ENCODE measurements at regions not wholly inside any gene's neighbourhood (a gene's known extent, or its start where the extent isn't known, plus 50 kb on each side); places are given as distances from the start of the nearest gene placed in this dataset.

GRCh38 chr4:61024610-61025009, 175.5 kb upstream of the ADGRL3 start:
- DNase-seq (ENCODE audit: low read depth) = no peak
- no peak for TF ChIP-seq CTCF (IDR thresholded peaks at IDR 0.05; ENCODE audit: insufficient read depth, low read length, poor library complexity, severe bottlenecking)
- no peaks in the 10 kb centered on the region for H3K36me3 ChIP-seq (ENCODE audit: control insufficient read depth, insufficient read depth, low read length)
- H3K4me3 ChIP-seq (ENCODE audit: low read depth, low read length) = no peak overlapping the region
- H3K27me3 ChIP-seq (ENCODE audit: control insufficient read depth, insufficient read depth, low read length) = no peaks in the 10 kb centered on the region

DNA sequence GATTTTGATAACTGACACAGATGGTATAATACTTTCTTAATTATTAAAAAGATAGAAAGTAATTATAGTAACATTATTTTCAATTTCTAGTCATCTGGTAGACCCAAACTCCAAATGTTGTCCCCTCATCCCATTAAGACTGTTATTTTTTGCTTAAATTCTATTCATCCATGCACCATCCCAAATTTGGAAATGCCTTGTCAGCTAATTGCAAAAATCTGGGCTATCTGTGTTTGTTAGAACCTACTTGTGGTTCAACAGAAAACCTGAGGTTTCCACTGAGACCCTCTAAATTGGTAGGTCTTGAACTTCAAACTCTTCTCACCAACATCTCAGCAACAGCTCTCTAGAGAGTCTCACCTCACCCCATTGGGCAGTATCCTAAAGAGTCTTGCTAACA, 172.2 kb upstream of the ADGRL3 start:
- H3K4me3 ChIP-seq (ENCODE audit: low read depth, low read length) = no peak overlapping the region
- H3K36me3 ChIP-seq (ENCODE audit: control insufficient read depth, insufficient read depth, low read length) = no peaks in the 10 kb centered on the region
- DNase-seq (ENCODE audit: low read depth) = no peak
- TF ChIP-seq CTCF (IDR thresholded peaks at IDR 0.05; ENCODE audit: insufficient read depth, low read length, poor library complexity, severe bottlenecking) = no peak
- no peaks in the 10 kb centered on the region for H3K27me3 ChIP-seq (ENCODE audit: control insufficient read depth, insufficient read depth, low read length)

GRCh38 chr4:61036071-61036684, 163.9 kb upstream of the ADGRL3 start:
- no peak for DNase-seq (ENCODE audit: low read depth)
- Histone ChIP-seq H3K4me3 (ENCODE audit: low read depth, low read length) (no peak overlapping the region), H3K36me3 (ENCODE audit: control insufficient read depth, insufficient read depth, low read length) (no peaks in the 10 kb centered on the region), H3K27me3 (ENCODE audit: control insufficient read depth, insufficient read depth, low read length) (no peaks in the 10 kb centered on the region)
- no peak for TF ChIP-seq CTCF (IDR thresholded peaks at IDR 0.05; ENCODE audit: insufficient read depth, low read length, poor library complexity, severe bottlenecking)

GRCh38 chr4:61041527-61041926, 158.6 kb upstream of the ADGRL3 start:
- H3K36me3 ChIP-seq (ENCODE audit: control insufficient read depth, insufficient read depth, low read length) = no peaks in the 10 kb centered on the region
- TF ChIP-seq CTCF (IDR thresholded peaks at IDR 0.05; ENCODE audit: insufficient read depth, low read length, poor library complexity, severe bottlenecking) = no peak
- H3K4me3 ChIP-seq (ENCODE audit: low read depth, low read length) = no peak overlapping the region
- no peaks in the 10 kb centered on the region for H3K27me3 ChIP-seq (ENCODE audit: control insufficient read depth, insufficient read depth, low read length)
- DNase-seq (ENCODE audit: low read depth) = no peak

DNA sequence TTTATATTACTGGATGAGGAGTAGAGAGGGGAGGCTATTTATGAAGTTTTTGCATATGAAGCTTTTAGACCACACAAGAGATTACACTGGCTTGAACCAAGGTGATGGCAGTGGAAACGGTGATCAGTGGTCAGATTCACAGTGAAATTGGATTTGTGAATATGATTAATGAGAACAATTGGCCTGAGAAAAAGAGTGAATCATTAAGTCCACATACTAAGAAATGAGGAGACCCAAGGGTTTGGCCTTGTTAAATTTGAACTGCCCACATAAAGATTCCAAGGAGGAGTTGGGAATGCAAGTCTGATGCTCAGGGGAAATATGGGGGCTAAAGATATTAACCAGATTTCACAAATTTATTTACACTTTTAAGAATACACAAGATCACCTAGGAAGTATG, 155.3 kb upstream of the ADGRL3 start:
- no peak overlapping the region for H3K4me3 ChIP-seq (ENCODE audit: low read depth, low read length)
- no peaks in the 10 kb centered on the region for H3K27me3 ChIP-seq (ENCODE audit: control insufficient read depth, insufficient read depth, low read length)
- DNase-seq (ENCODE audit: low read depth) = no peak
- H3K36me3 ChIP-seq (ENCODE audit: control insufficient read depth, insufficient read depth, low read length) = no peaks in the 10 kb centered on the region
- TF ChIP-seq CTCF (IDR thresholded peaks at IDR 0.05; ENCODE audit: insufficient read depth, low read length, poor library complexity, severe bottlenecking) = no peak

DNA sequence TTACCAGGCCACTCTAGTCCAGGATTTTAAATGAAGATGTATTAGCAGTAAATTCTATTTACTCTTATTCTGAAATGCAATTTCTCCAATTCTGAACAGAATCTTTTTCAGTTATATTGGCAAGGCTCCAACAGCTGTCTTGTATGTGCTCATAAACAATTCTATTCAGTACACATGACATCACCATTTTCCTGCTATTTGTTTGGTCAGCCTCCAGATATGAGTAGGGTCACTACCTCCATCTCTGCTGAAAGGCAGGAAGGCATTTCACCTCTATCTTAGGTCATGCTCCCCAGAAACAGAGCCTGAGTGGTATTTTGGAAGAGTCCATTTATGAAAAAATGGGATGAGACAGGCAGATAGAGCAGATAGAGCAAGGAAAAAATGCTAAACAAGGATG, 151.1 kb upstream of the ADGRL3 start:
- H3K27me3 ChIP-seq (ENCODE audit: control insufficient read depth, insufficient read depth, low read length) = no peaks in the 10 kb centered on the region
- no peaks in the 10 kb centered on the region for H3K36me3 ChIP-seq (ENCODE audit: control insufficient read depth, insufficient read depth, low read length)
- H3K4me3 ChIP-seq (ENCODE audit: low read depth, low read length) = no peak overlapping the region
- DNase-seq (ENCODE audit: low read depth) = no peak
- no peak for TF ChIP-seq CTCF (IDR thresholded peaks at IDR 0.05; ENCODE audit: insufficient read depth, low read length, poor library complexity, severe bottlenecking)

Data from kidney epithelial cell (primary cell).